ENCODE measurements at regions not wholly inside any gene's neighbourhood (a gene's known extent, or its start where the extent isn't known, plus 50 kb on each side); places are given as distances from the start of the nearest gene placed in this dataset.
A peak's percentile ranks its signal among the peaks of the same experiment; 100 is the strongest.
"Not testable (repeated sequence)": the region's sequence is repeated elsewhere in the genome, so short reads cannot be mapped to it uniquely, and the experiment has no call there.

GRCh38 chr16:33655756-33656155 lies 196.3 kb downstream of the TP53TG3F start:
- H3K9me3 ChIP-seq; DNase-seq; H3K27me3 ChIP-seq; H3K4me1 ChIP-seq; intact Hi-C loops (cut with DNase I; ENCODE audit: low total_unique reads); H3K36me3 ChIP-seq (ENCODE audit: low read depth, missing control alignments); H3K4me3 ChIP-seq; H3K27ac ChIP-seq: not testable (repeated sequence)
- 74% methylated on average over 8 of the region's 9 CpGs; no CpG with 5 or more reads in 1 of the 2 donors for WGBS, 2 donors

- intact Hi-C loops (cut with DNase I; ENCODE audit: low total_unique reads); H3K9me3 ChIP-seq; H3K27ac ChIP-seq; H3K36me3 ChIP-seq (ENCODE audit: low read depth, missing control alignments); H3K27me3 ChIP-seq; H3K4me1 ChIP-seq; DNase-seq; H3K4me3 ChIP-seq: not testable (repeated sequence)
- WGBS, 2 donors: no CpG with 5 or more reads among the region's 10 CpGs
Observed at GRCh38 chr16:33656394-33656793, 197.0 kb downstream of the TP53TG3F start.

GRCh38 chr16:33657717-33658116 lies 198.3 kb downstream of the TP53TG3F start:
- H3K27ac ChIP-seq; H3K36me3 ChIP-seq (ENCODE audit: low read depth, missing control alignments); H3K27me3 ChIP-seq; intact Hi-C loops (cut with DNase I; ENCODE audit: low total_unique reads); H3K9me3 ChIP-seq; H3K4me1 ChIP-seq; DNase-seq; H3K4me3 ChIP-seq: not testable (repeated sequence)
- WGBS, 2 donors: no CpG with 5 or more reads among the region's 3 CpGs

GRCh38 chr16:33680791-33681190 lies 221.4 kb downstream of the TP53TG3F start:
- WGBS, 2 donors: 42 to 52% methylated on average over 14 to 24 of the region's 31 CpGs
- H3K9me3 ChIP-seq; H3K27ac ChIP-seq; H3K27me3 ChIP-seq; intact Hi-C loops (cut with DNase I; ENCODE audit: low total_unique reads); H3K4me3 ChIP-seq; DNase-seq; H3K36me3 ChIP-seq (ENCODE audit: low read depth, missing control alignments); H3K4me1 ChIP-seq: not testable (repeated sequence)

- H3K27ac ChIP-seq; H3K4me3 ChIP-seq; H3K4me1 ChIP-seq; H3K36me3 ChIP-seq (ENCODE audit: low read depth, missing control alignments); H3K27me3 ChIP-seq; intact Hi-C loops (cut with DNase I; ENCODE audit: low total_unique reads); H3K9me3 ChIP-seq; DNase-seq: not testable (repeated sequence)
- 74 to 79% methylated on average over 2 of the region's 2 CpGs for WGBS, 2 donors
Observed at GRCh38 chr16:33700320-33700719, 240.9 kb downstream of the TP53TG3F start.

GRCh38 chr16:33706845-33707590 lies 247.6 kb downstream of the TP53TG3F start:
- H3K27ac ChIP-seq; H3K27me3 ChIP-seq; intact Hi-C loops (cut with DNase I; ENCODE audit: low total_unique reads); H3K36me3 ChIP-seq (ENCODE audit: low read depth, missing control alignments); H3K9me3 ChIP-seq; H3K4me1 ChIP-seq: not testable (repeated sequence)
- 67% methylated on average over 14 to 48 of the region's 55 CpGs for WGBS, 2 donors
- DNase-seq: peak; percentile 43
- peak overlapping the region; percentile 41 to 45 for H3K4me3 ChIP-seq

- H3K4me3 ChIP-seq: peak overlapping the region; percentile 41 to 45
- H3K4me1 ChIP-seq; DNase-seq; H3K36me3 ChIP-seq (ENCODE audit: low read depth, missing control alignments); intact Hi-C loops (cut with DNase I; ENCODE audit: low total_unique reads); H3K9me3 ChIP-seq; H3K27ac ChIP-seq; H3K27me3 ChIP-seq: not testable (repeated sequence)
- 56 to 76% methylated on average over 2 to 13 of the region's 14 CpGs for WGBS, 2 donors
Observed at GRCh38 chr16:33707591-33707934, 248.2 kb downstream of the TP53TG3F start.

- DNase-seq; H3K36me3 ChIP-seq (ENCODE audit: low read depth, missing control alignments); H3K27ac ChIP-seq; H3K4me3 ChIP-seq; H3K27me3 ChIP-seq; intact Hi-C loops (cut with DNase I; ENCODE audit: low total_unique reads); H3K9me3 ChIP-seq; H3K4me1 ChIP-seq: not testable (repeated sequence)
- WGBS, 2 donors: 84 to 97% methylated on average over 6 to 16 of the region's 16 CpGs
Observed at GRCh38 chr16:33709856-33710695, 250.7 kb downstream of the TP53TG3F start.

GRCh38 chr16:33710696-33711087 lies 251.3 kb downstream of the TP53TG3F start:
- H3K9me3 ChIP-seq; DNase-seq; intact Hi-C loops (cut with DNase I; ENCODE audit: low total_unique reads); H3K4me3 ChIP-seq; H3K4me1 ChIP-seq; H3K36me3 ChIP-seq (ENCODE audit: low read depth, missing control alignments); H3K27ac ChIP-seq; H3K27me3 ChIP-seq: not testable (repeated sequence)
- WGBS, 2 donors: 89% methylated on average over 3 of the region's 3 CpGs; no CpG with 5 or more reads in 1 of the 2 donors

GRCh38 chr16:33711616-33712015 lies 252.2 kb downstream of the TP53TG3F start:
- WGBS, 2 donors: 79 to 87% methylated on average over 5 of the region's 5 CpGs
- not testable (repeated sequence) for H3K4me3 ChIP-seq

GRCh38 chr16:33712308-33712707 lies 252.9 kb downstream of the TP53TG3F start:
- 40% methylated on average over 2 of the region's 2 CpGs; no CpG with 5 or more reads in 1 of the 2 donors for WGBS, 2 donors
- DNase-seq; H3K36me3 ChIP-seq (ENCODE audit: low read depth, missing control alignments); H3K9me3 ChIP-seq; H3K27ac ChIP-seq; H3K4me1 ChIP-seq; H3K27me3 ChIP-seq; H3K4me3 ChIP-seq; intact Hi-C loops (cut with DNase I; ENCODE audit: low total_unique reads): not testable (repeated sequence)

More at GRCh38 chr16:33711616-33712015, 252.2 kb downstream of the TP53TG3F start:
- H3K9me3 ChIP-seq; H3K36me3 ChIP-seq (ENCODE audit: low read depth, missing control alignments); H3K27ac ChIP-seq; DNase-seq; intact Hi-C loops (cut with DNase I; ENCODE audit: low total_unique reads); H3K4me1 ChIP-seq; H3K27me3 ChIP-seq: not testable (repeated sequence)

Data from testis (tissue), 2 donors.